ENCODE measurements at regions not wholly inside any gene's neighbourhood (a gene's known extent, or its start where the extent isn't known, plus 50 kb on each side); places are given as distances from the start of the nearest gene placed in this dataset.

GRCh38 chr14:55892906-55893305, 225.3 kb upstream of the PELI2 start:
- Mint-ChIP-seq H3K9me3 (ENCODE audit: low read depth, unreplicated experiment) (no peaks in the 10 kb centered on the region), H3K36me3 (ENCODE audit: insufficient read depth, unreplicated experiment) (no peaks in the 10 kb centered on the region), H3K27ac (ENCODE audit: unreplicated experiment) (no peak overlapping the region), H3K4me1 (ENCODE audit: low read depth, unreplicated experiment) (no peaks in the 10 kb centered on the region), H3K27me3 (ENCODE audit: unreplicated experiment) (no peaks in the 10 kb centered on the region), H3K4me3 (ENCODE audit: low read depth, unreplicated experiment) (no peak overlapping the region)
- CTCF ChIA-PET = no interaction called here
- no TSS peak for BruUV-seq (replicated peaks)
- intact Hi-C loops (cut with micrococcal nuclease; ENCODE audit: unreplicated experiment) = no loop called here
- DNase-seq = no peak
- no peak for TF ChIP-seq CTCF (IDR thresholded peaks at IDR 0.05; ENCODE audit: unreplicated experiment)

GRCh38 chr14:55893705-55894104, 224.5 kb upstream of the PELI2 start:
- no peaks in the 10 kb centered on the region for H3K27me3 Mint-ChIP-seq (ENCODE audit: unreplicated experiment)
- H3K9me3 Mint-ChIP-seq (ENCODE audit: low read depth, unreplicated experiment) = peaks cover 2% of the 10 kb centered on the region
- TF ChIP-seq CTCF (IDR thresholded peaks at IDR 0.05; ENCODE audit: unreplicated experiment) = no peak
- CTCF ChIA-PET = interaction anchor here (0.6 kb wide), 1 partner anchor 111 kb away, joined by 16 read pairs; no protein-coding TSS in a partner anchor
- BruUV-seq (replicated peaks) = no TSS peak
- no peaks in the 10 kb centered on the region for H3K4me1 Mint-ChIP-seq (ENCODE audit: low read depth, unreplicated experiment)
- no peak overlapping the region for H3K4me3 Mint-ChIP-seq (ENCODE audit: low read depth, unreplicated experiment)
- no peak for DNase-seq
- no peaks in the 10 kb centered on the region for H3K36me3 Mint-ChIP-seq (ENCODE audit: insufficient read depth, unreplicated experiment)
- no peak overlapping the region for H3K27ac Mint-ChIP-seq (ENCODE audit: unreplicated experiment)
- intact Hi-C loops (cut with micrococcal nuclease; ENCODE audit: unreplicated experiment) = no loop called here

- no peaks in the 10 kb centered on the region for H3K4me1 Mint-ChIP-seq (ENCODE audit: low read depth, unreplicated experiment)
- H3K36me3 Mint-ChIP-seq (ENCODE audit: insufficient read depth, unreplicated experiment) = no peaks in the 10 kb centered on the region
- no peaks in the 10 kb centered on the region for H3K27me3 Mint-ChIP-seq (ENCODE audit: unreplicated experiment)
- intact Hi-C loops (cut with micrococcal nuclease; ENCODE audit: unreplicated experiment) = no loop called here
- H3K27ac Mint-ChIP-seq (ENCODE audit: unreplicated experiment) = no peak overlapping the region
- TF ChIP-seq CTCF (IDR thresholded peaks at IDR 0.05; ENCODE audit: unreplicated experiment) = no peak
- DNase-seq = no peak
- CTCF ChIA-PET = interaction anchor here (0.6 kb wide), 1 partner anchor 401 kb away, joined by 4 read pairs; no protein-coding TSS in a partner anchor
- H3K9me3 Mint-ChIP-seq (ENCODE audit: low read depth, unreplicated experiment) = peaks cover 5% of the 10 kb centered on the region
- no peak overlapping the region for H3K4me3 Mint-ChIP-seq (ENCODE audit: low read depth, unreplicated experiment)
- BruUV-seq (replicated peaks) = no TSS peak
Observed at GRCh38 chr14:55897031-55897430, 221.2 kb upstream of the PELI2 start.

- Mint-ChIP-seq H3K27ac (ENCODE audit: unreplicated experiment) (no peak overlapping the region), H3K4me3 (ENCODE audit: low read depth, unreplicated experiment) (no peak overlapping the region), H3K36me3 (ENCODE audit: insufficient read depth, unreplicated experiment) (no peaks in the 10 kb centered on the region), H3K4me1 (ENCODE audit: low read depth, unreplicated experiment) (no peaks in the 10 kb centered on the region), H3K9me3 (ENCODE audit: low read depth, unreplicated experiment) (peaks cover 5% of the 10 kb centered on the region), H3K27me3 (ENCODE audit: unreplicated experiment) (no peaks in the 10 kb centered on the region)
- DNase-seq = no peak
- BruUV-seq (replicated peaks) = no TSS peak
- intact Hi-C loops (cut with micrococcal nuclease; ENCODE audit: unreplicated experiment) = no loop called here
- no peak for TF ChIP-seq CTCF (IDR thresholded peaks at IDR 0.05; ENCODE audit: unreplicated experiment)
- CTCF ChIA-PET = no interaction called here
Observed at GRCh38 chr14:55898938-55899337, 219.3 kb upstream of the PELI2 start.

Measured in Calu3 (cell line).